CD14-positive monocyte (primary cell): ENCODE measurements at regions not wholly inside any gene's neighbourhood (a gene's known extent, or its start where the extent isn't known, plus 50 kb on each side); places are given as distances from the start of the nearest gene placed in this dataset.

Experiments used
- DNase-seq, 3 donors: peaks; one replicate each; pipeline ENCODE4 v3.0.0-alpha.2; 2011 to 2022
- H2AFZ ChIP-seq: 2 replicates; pipeline ENCODE4 v1.6.0; 2012; ENCODE audit warnings: mild to moderate bottlenecking, low read depth, low read length, inconsistent platforms; ENCODE audit not compliant: insufficient read depth, poor library complexity, severe bottlenecking
- H3K27ac ChIP-seq, 2 donors: 1 replicate in 1 of 2; 2 replicates in 1 of 2; pipeline ENCODE4 v1.5.1; 2012 to 2013; ENCODE audit warnings: low read length in 2 of 2, control low read depth in 1 of 2, inconsistent platforms in 1 of 2, low read depth in 1 of 2, mild to moderate bottlenecking in 1 of 2
- H3K27me3 ChIP-seq, 2 donors: one replicate each; pipeline versions ENCODE4 v1.6.0 to v1.6.1; 2011 to 2013; ENCODE audit warnings: low read length in 2 of 2; ENCODE audit not compliant: control insufficient read depth in 2 of 2, insufficient read depth in 2 of 2
- H3K36me3 ChIP-seq, 2 donors: replicated peaks in 1 of 2; 1 replicate in 1 of 2; 2 replicates in 1 of 2; pipeline versions ENCODE4 v1.5.1 to v1.6.1; 2012 to 2013; ENCODE audit warnings: low read length in 2 of 2, control low read depth in 1 of 2, inconsistent platforms in 1 of 2, mild to moderate bottlenecking in 1 of 2; ENCODE audit not compliant: insufficient read depth in 2 of 2, control insufficient read depth in 1 of 2
- H3K4me1 ChIP-seq, 2 donors: 1 replicate in 1 of 2; 2 replicates in 1 of 2; pipeline versions ENCODE4 v1.5.1 to v1.6.1; 2012 to 2013; ENCODE audit warnings: low read length in 2 of 2, control low read depth in 1 of 2, inconsistent platforms in 1 of 2, mild to moderate bottlenecking in 1 of 2, moderate library complexity in 1 of 2; ENCODE audit not compliant: insufficient read depth in 2 of 2, control insufficient read depth in 1 of 2
- H3K4me2 ChIP-seq: replicated peaks from 2 replicates; pipeline ENCODE3; 2012; ENCODE audit warnings: low read length, moderate library complexity, mild to moderate bottlenecking; ENCODE audit not compliant: poor library complexity, severe bottlenecking; ENCODE audit errors: extremely low read depth
- H3K4me3 ChIP-seq, 3 experiments: fragments of 200-600 bp in 1 of 3; sonication (generic) in 1 of 3; replicated peaks in 1 of 3; 1 replicate in 2 of 3; 2 replicates in 1 of 3; pipeline ENCODE4 v1.5.1; 2011 to 2013; ENCODE audit warnings: low read length in 3 of 3, mild to moderate bottlenecking in 3 of 3, control low read depth in 2 of 3, low read depth in 2 of 3, inconsistent platforms in 1 of 3, moderate library complexity in 1 of 3
- H3K79me2 ChIP-seq: 2 replicates; pipeline ENCODE4 v1.6.0; 2012; ENCODE audit warnings: mild to moderate bottlenecking, control low read depth, inconsistent platforms, low read length, moderate library complexity; ENCODE audit not compliant: insufficient read depth
- H3K9ac ChIP-seq: 2 replicates; pipeline ENCODE4 v1.6.0; 2017; ENCODE audit warnings: low read length, mild to moderate bottlenecking; ENCODE audit not compliant: insufficient read depth, poor library complexity, severe bottlenecking
- H3K9me3 ChIP-seq, 2 donors: replicated peaks in 1 of 2; 1 replicate in 1 of 2; 2 replicates in 1 of 2; pipeline versions ENCODE4 v1.5.1 to v1.6.1; 2012 to 2013; ENCODE audit warnings: low read length in 2 of 2, control low read depth in 1 of 2; ENCODE audit not compliant: control insufficient read depth in 1 of 2, insufficient read depth in 1 of 2
- H4K20me1 ChIP-seq: 2 replicates; pipeline ENCODE4 v1.6.0; 2012; ENCODE audit warnings: mild to moderate bottlenecking, low read length, control low read depth, moderate library complexity; ENCODE audit not compliant: insufficient read depth
- H3K27ac Mint-ChIP-seq, 7 donors: one replicate each; pipeline ENCODE4 v1.8.0; 2020; ENCODE audit warnings: mild to moderate bottlenecking in 7 of 7, mixed read lengths in 7 of 7, moderate library complexity in 6 of 7, inconsistent platforms in 2 of 7
- H3K27me3 Mint-ChIP-seq, 3 donors: one replicate each; pipeline ENCODE4 v1.8.0; 2021 to 2022; ENCODE audit warnings: low read depth in 3 of 3, mild to moderate bottlenecking in 3 of 3, mixed read lengths in 3 of 3, moderate library complexity in 3 of 3, inconsistent platforms in 1 of 3
- H3K36me3 Mint-ChIP-seq, 2 donors: one replicate each; pipeline ENCODE4 v1.8.0; 2020; ENCODE audit warnings: mixed read lengths in 2 of 2, inconsistent platforms in 1 of 2, mild to moderate bottlenecking in 1 of 2
- H3K4me1 Mint-ChIP-seq: one replicate; pipeline ENCODE4 v1.8.0; 2020; ENCODE audit warnings: mild to moderate bottlenecking, mixed read lengths
- H3K4me3 Mint-ChIP-seq, 2 donors: one replicate each; pipeline ENCODE4 v1.8.0; 2020; ENCODE audit warnings: mild to moderate bottlenecking in 2 of 2, mixed read lengths in 2 of 2, moderate library complexity in 1 of 2
- H3K9me3 Mint-ChIP-seq, 7 donors: one replicate each; pipeline ENCODE4 v1.8.0; 2020 to 2022; ENCODE audit warnings: mixed read lengths in 7 of 7, mild to moderate bottlenecking in 6 of 7, moderate library complexity in 6 of 7, inconsistent platforms in 2 of 7
- CTCF ChIP-seq: fragments of 200-600 bp; IDR thresholded peaks from one replicate; pipeline ENCODE4 v1.8.0; 2022; ENCODE audit warnings: antibody characterized with exemption, mild to moderate bottlenecking
- WGBS: methylation state at CpG from one replicate; pipeline ENCODE4 v1.1.5; 2013; ENCODE audit warnings: missing lambda C conversion rate; ENCODE audit not compliant: insufficient coverage; 5-methylcytosine and 5-hydroxymethylcytosine counted together
- intact Hi-C, 2 donors: fragments of 100-400 bp; cut with micrococcal nuclease; formaldehyde crosslinking; loops; one replicate each; pipeline versions ENCODE4 v1.15.0 to v1.15.1; 2023

GRCh38 chr6:47379328-47379727 lies 69.6 kb upstream of the TNFRSF21 start:
- Mint-ChIP-seq H3K27ac (peak overlapping the region in 2 of 7 donors; percentile 25 to 69), H3K4me1 (peaks cover 45% of the 10 kb centered on the region), H3K4me3 (no peak overlapping the region), H3K36me3 (no peaks in the 10 kb centered on the region), H3K9me3 (peaks cover 0 to 3% (median 0%) of the 10 kb centered on the region in 7 donors), H3K27me3 (peaks cover 5 to 11% (median 8%) of the 10 kb centered on the region in 3 donors)
- peak in 1 of 3 donors; percentile 4 for DNase-seq
- Histone ChIP-seq H3K9ac (no peak overlapping the region), H2AFZ (no peak overlapping the region), H3K4me2 (peak overlapping the region; percentile 13), H3K27ac (no peak overlapping the region), H3K36me3 (no peaks in the 10 kb centered on the region), H4K20me1 (no peaks in the 10 kb centered on the region), H3K79me2 (no peaks in the 10 kb centered on the region), H3K27me3 (no peaks in the 10 kb centered on the region), H3K4me3 (no peak overlapping the region), H3K9me3 (no peaks in the 10 kb centered on the region), H3K4me1 (peaks cover 36 to 38% of the 10 kb centered on the region in 2 donors)
- no CpG with 5 or more reads among the region's 2 CpGs for WGBS
- intact Hi-C loops, result no loop called here
- TF ChIP-seq CTCF, result no peak

- H3K27ac Mint-ChIP-seq, result peak overlapping the region in 1 of 7 donors; percentile 33
- Histone ChIP-seq H3K27ac (no peak overlapping the region), H2AFZ (no peak overlapping the region), H4K20me1 (no peaks in the 10 kb centered on the region), H3K9ac (no peak overlapping the region), H3K9me3 (no peaks in the 10 kb centered on the region), H3K36me3 (no peaks in the 10 kb centered on the region), H3K4me1 (peaks cover 32 to 34% of the 10 kb centered on the region in 2 donors), H3K27me3 (no peaks in the 10 kb centered on the region), H3K4me3 (no peak overlapping the region), H3K4me2 (no peak overlapping the region), H3K79me2 (no peaks in the 10 kb centered on the region)
- H3K4me3 Mint-ChIP-seq, result no peak overlapping the region
- H3K27me3 Mint-ChIP-seq, result peaks cover 5 to 11% (median 8%) of the 10 kb centered on the region in 3 donors
- TF ChIP-seq CTCF, result no peak
- DNase-seq, result no peak
- H3K4me1 Mint-ChIP-seq, result peaks cover 38% of the 10 kb centered on the region
- intact Hi-C loops, result no loop called here
- WGBS, result 83% methylated on average over 2 of the region's 5 CpGs
- H3K36me3 Mint-ChIP-seq, result no peaks in the 10 kb centered on the region
- peaks cover 0 to 3% (median 0%) of the 10 kb centered on the region in 7 donors for H3K9me3 Mint-ChIP-seq
These were observed 70.5 kb upstream of the TNFRSF21 start for GRCh38 chr6:47380251-47380650.
